ENCODE measurements at regions not wholly inside any gene's neighbourhood (a gene's known extent, or its start where the extent isn't known, plus 50 kb on each side); places are given as distances from the start of the nearest gene placed in this dataset.

DNA sequence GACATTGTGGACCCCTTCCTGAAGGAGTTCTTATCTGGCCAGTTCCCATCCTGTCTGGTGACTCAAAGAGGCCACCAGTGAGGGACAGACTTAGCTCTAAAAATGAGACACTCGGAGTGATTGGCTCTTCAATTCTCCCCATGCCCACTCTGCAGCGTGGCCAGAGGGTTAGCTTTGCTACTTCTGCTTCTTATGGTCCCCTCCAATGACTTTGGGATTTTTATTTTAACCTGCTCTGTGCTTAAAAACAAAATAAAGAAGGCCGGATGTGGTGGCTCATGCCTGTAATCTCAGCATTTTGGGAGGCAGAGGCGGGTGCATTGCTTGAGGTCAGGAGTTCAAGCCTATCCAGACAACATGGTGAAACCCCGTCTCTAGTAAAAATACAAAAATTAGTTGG is 573.0 kb upstream of the AUTS2 start:
- no peak overlapping the region for H3K4me3 ChIP-seq
- H3K27ac ChIP-seq: no peak overlapping the region
- H3K9ac ChIP-seq (ENCODE audit: insufficient read length): no peak overlapping the region
- H3K36me3 ChIP-seq (ENCODE audit: insufficient read depth, low read length): no peaks in the 10 kb centered on the region
- no peaks in the 10 kb centered on the region for H3K9me3 ChIP-seq (ENCODE audit: low read depth, low read length)
- no peak for DNase-seq (ENCODE audit: low read depth, low spot score)
- no peak for TF ChIP-seq EZH2 (IDR thresholded peaks at IDR 0.05)

DNA sequence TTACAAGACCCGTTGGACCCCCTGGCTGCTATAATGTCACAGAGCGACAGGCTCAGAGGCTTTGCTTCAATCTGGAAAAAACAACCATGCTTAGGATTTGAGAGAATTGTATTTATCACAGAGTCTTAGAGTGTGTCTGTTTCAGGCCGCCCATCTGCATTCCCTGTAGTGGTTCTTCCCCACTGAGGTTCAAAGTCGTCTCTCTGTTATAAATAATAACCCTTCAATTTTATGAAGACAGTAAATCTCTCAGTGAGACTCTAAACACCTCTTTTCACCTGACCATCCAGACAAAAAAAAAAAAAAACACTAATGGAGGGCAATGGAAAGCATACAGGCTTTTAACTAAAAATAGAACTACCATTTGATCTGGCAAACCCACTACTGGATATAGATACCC is 565.4 kb upstream of the AUTS2 start:
- Histone ChIP-seq H3K27ac (no peak overlapping the region), H3K36me3 (ENCODE audit: insufficient read depth, low read length) (no peaks in the 10 kb centered on the region), H3K9me3 (ENCODE audit: low read depth, low read length) (no peaks in the 10 kb centered on the region), H3K4me3 (no peak overlapping the region), H3K9ac (ENCODE audit: insufficient read length) (no peak overlapping the region)
- DNase-seq (ENCODE audit: low read depth, low spot score): no peak
- TF ChIP-seq POLR2AphosphoS5 (IDR thresholded peaks at IDR 0.05; ENCODE audit: borderline replicate concordance, low read depth, low read length): no peak
- no peak for TF ChIP-seq EZH2 (IDR thresholded peaks at IDR 0.05)
- TF ChIP-seq FOXP2 (optimal IDR thresholded peaks at IDR 0.05; ENCODE audit: control extremely low read depth, extremely low read length, insufficient read depth): no peak

GRCh38 chr7:69035826-69036225 is 562.4 kb upstream of the AUTS2 start:
- H3K4me3 ChIP-seq: no peak overlapping the region
- H3K9ac ChIP-seq (ENCODE audit: insufficient read length): no peak overlapping the region
- no peaks in the 10 kb centered on the region for H3K9me3 ChIP-seq (ENCODE audit: low read depth, low read length)
- TF ChIP-seq FOXP2 (optimal IDR thresholded peaks at IDR 0.05; ENCODE audit: control extremely low read depth, extremely low read length, insufficient read depth) (no peak), EZH2 (IDR thresholded peaks at IDR 0.05) (no peak), POLR2AphosphoS5 (IDR thresholded peaks at IDR 0.05; ENCODE audit: borderline replicate concordance, low read depth, low read length) (no peak)
- DNase-seq (ENCODE audit: low read depth, low spot score): no peak
- H3K27ac ChIP-seq: no peak overlapping the region
- no peaks in the 10 kb centered on the region for H3K36me3 ChIP-seq (ENCODE audit: insufficient read depth, low read length)

- H3K36me3 ChIP-seq (ENCODE audit: insufficient read depth, low read length): no peaks in the 10 kb centered on the region
Observed at GRCh38 chr7:69036301-69036700, 562.0 kb upstream of the AUTS2 start.

DNA sequence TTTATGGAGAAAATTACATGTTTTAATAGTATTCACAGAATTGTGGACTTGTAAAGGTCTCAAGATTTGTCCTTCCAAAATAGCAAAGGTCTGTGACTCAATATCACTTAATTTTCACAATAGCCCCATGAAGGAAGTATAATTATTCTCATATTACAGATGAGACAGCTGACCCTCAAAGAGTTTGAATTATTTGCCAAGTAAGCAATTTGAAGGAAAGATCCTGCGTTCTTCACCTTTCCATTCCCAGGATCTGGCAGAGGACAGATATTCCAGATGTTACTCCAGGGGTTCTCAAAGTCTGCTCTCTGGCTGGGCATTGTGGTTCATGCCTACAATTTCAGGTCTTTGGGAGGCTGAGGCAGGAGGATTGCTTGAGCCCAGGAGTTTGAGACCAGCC is 559.4 kb upstream of the AUTS2 start:
- Histone ChIP-seq H3K27ac (no peak overlapping the region), H3K36me3 (ENCODE audit: insufficient read depth, low read length) (no peaks in the 10 kb centered on the region), H3K9ac (ENCODE audit: insufficient read length) (no peak overlapping the region), H3K9me3 (ENCODE audit: low read depth, low read length) (no peaks in the 10 kb centered on the region), H3K4me3 (no peak overlapping the region)
- DNase-seq (ENCODE audit: low read depth, low spot score): no peak
- TF ChIP-seq FOXP2 (optimal IDR thresholded peaks at IDR 0.05; ENCODE audit: control extremely low read depth, extremely low read length, insufficient read depth): no peak

More at GRCh38 chr7:69036301-69036700, 562.0 kb upstream of the AUTS2 start:
- Histone ChIP-seq H3K27ac (no peak overlapping the region), H3K9ac (ENCODE audit: insufficient read length) (no peak overlapping the region), H3K4me3 (no peak overlapping the region), H3K9me3 (ENCODE audit: low read depth, low read length) (no peaks in the 10 kb centered on the region)
- no peak for DNase-seq (ENCODE audit: low read depth, low spot score)
- no peak for TF ChIP-seq FOXP2 (optimal IDR thresholded peaks at IDR 0.05; ENCODE audit: control extremely low read depth, extremely low read length, insufficient read depth)
- TF ChIP-seq EZH2 (IDR thresholded peaks at IDR 0.05): no peak
- no peak for TF ChIP-seq POLR2AphosphoS5 (IDR thresholded peaks at IDR 0.05; ENCODE audit: borderline replicate concordance, low read depth, low read length)

GRCh38 chr7:69042138-69042537 is 556.1 kb upstream of the AUTS2 start:
- TF ChIP-seq POLR2AphosphoS5 (IDR thresholded peaks at IDR 0.05; ENCODE audit: borderline replicate concordance, low read depth, low read length) (no peak), EZH2 (IDR thresholded peaks at IDR 0.05) (no peak), FOXP2 (optimal IDR thresholded peaks at IDR 0.05; ENCODE audit: control extremely low read depth, extremely low read length, insufficient read depth) (no peak)
- Histone ChIP-seq H3K9ac (ENCODE audit: insufficient read length) (no peak overlapping the region), H3K9me3 (ENCODE audit: low read depth, low read length) (no peaks in the 10 kb centered on the region), H3K4me3 (no peak overlapping the region), H3K36me3 (ENCODE audit: insufficient read depth, low read length) (no peaks in the 10 kb centered on the region), H3K27ac (no peak overlapping the region)
- DNase-seq (ENCODE audit: low read depth, low spot score): no peak

GRCh38 chr7:69047151-69047754 is 551.0 kb upstream of the AUTS2 start:
- no peaks in the 10 kb centered on the region for H3K36me3 ChIP-seq (ENCODE audit: insufficient read depth, low read length)
- H3K27ac ChIP-seq: no peak overlapping the region
- H3K4me3 ChIP-seq: no peak overlapping the region
- H3K9me3 ChIP-seq (ENCODE audit: low read depth, low read length): no peaks in the 10 kb centered on the region
- TF ChIP-seq POLR2AphosphoS5 (IDR thresholded peaks at IDR 0.05; ENCODE audit: borderline replicate concordance, low read depth, low read length) (no peak), FOXP2 (optimal IDR thresholded peaks at IDR 0.05; ENCODE audit: control extremely low read depth, extremely low read length, insufficient read depth) (no peak), EZH2 (IDR thresholded peaks at IDR 0.05) (no peak)
- no peak overlapping the region for H3K9ac ChIP-seq (ENCODE audit: insufficient read length)
- no peak for DNase-seq (ENCODE audit: low read depth, low spot score)

- DNase-seq (ENCODE audit: low read depth, low spot score): no peak
- Histone ChIP-seq H3K9ac (ENCODE audit: insufficient read length) (no peak overlapping the region), H3K9me3 (ENCODE audit: low read depth, low read length) (no peaks in the 10 kb centered on the region), H3K27ac (no peak overlapping the region), H3K36me3 (ENCODE audit: insufficient read depth, low read length) (no peaks in the 10 kb centered on the region), H3K4me3 (no peak overlapping the region)
- TF ChIP-seq POLR2AphosphoS5 (IDR thresholded peaks at IDR 0.05; ENCODE audit: borderline replicate concordance, low read depth, low read length): no peak
- no peak for TF ChIP-seq FOXP2 (optimal IDR thresholded peaks at IDR 0.05; ENCODE audit: control extremely low read depth, extremely low read length, insufficient read depth)
- no peak for TF ChIP-seq EZH2 (IDR thresholded peaks at IDR 0.05)
Observed at GRCh38 chr7:69049326-69049725, 548.9 kb upstream of the AUTS2 start.

DNA sequence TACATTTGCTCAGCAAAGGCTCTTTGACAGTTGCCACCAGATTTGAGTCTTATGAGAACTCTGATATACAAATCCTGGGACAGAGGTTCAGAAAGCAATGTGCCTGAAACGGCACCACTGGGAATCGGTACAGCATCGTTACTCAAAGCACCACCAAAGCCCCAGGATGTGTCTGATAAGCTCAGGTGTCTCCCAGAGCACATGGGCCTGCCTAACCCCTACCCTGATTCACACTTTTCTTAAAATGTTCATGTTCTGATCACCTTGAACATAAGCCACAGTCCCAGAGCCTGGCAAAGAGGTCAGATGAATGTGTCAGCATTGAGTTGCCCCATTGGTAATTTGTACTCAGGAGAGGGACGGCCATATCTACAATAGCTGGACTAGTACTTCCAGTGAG is 545.8 kb upstream of the AUTS2 start:
- no peak for DNase-seq (ENCODE audit: low read depth, low spot score)
- TF ChIP-seq FOXP2 (optimal IDR thresholded peaks at IDR 0.05; ENCODE audit: control extremely low read depth, extremely low read length, insufficient read depth): no peak
- TF ChIP-seq EZH2 (IDR thresholded peaks at IDR 0.05): no peak
- TF ChIP-seq POLR2AphosphoS5 (IDR thresholded peaks at IDR 0.05; ENCODE audit: borderline replicate concordance, low read depth, low read length): no peak
- no peak overlapping the region for H3K27ac ChIP-seq
- no peak overlapping the region for H3K9ac ChIP-seq (ENCODE audit: insufficient read length)
- no peaks in the 10 kb centered on the region for H3K36me3 ChIP-seq (ENCODE audit: insufficient read depth, low read length)
- no peak overlapping the region for H3K4me3 ChIP-seq
- H3K9me3 ChIP-seq (ENCODE audit: low read depth, low read length): no peaks in the 10 kb centered on the region
